ENCODE measurements at regions not wholly inside any gene's neighbourhood (a gene's known extent, or its start where the extent isn't known, plus 50 kb on each side); places are given as distances from the start of the nearest gene placed in this dataset.

- no peak for DNase-seq (ENCODE audit: low spot score)
Measured at GRCh38 chr12:116482859-116483258, 76.3 kb upstream of the MAP1LC3B2 start.

GRCh38 chr12:116483959-116484750 lies 75.0 kb upstream of the MAP1LC3B2 start:
- DNase-seq (ENCODE audit: low spot score) = peak; percentile 37

- DNase-seq (ENCODE audit: low spot score) = peak; percentile 38
Measured at GRCh38 chr12:116484807-116485206, 74.4 kb upstream of the MAP1LC3B2 start.

- DNase-seq (ENCODE audit: low spot score) = peak; percentile 45
Measured at GRCh38 chr12:116489116-116489515, 70.1 kb upstream of the MAP1LC3B2 start.

- no peak for DNase-seq (ENCODE audit: low spot score)
Measured at GRCh38 chr12:116490471-116490870, 68.7 kb upstream of the MAP1LC3B2 start.

GRCh38 chr12:116492703-116493324 lies 66.4 kb upstream of the MAP1LC3B2 start:
- DNase-seq (ENCODE audit: low spot score) = no peak

GRCh38 chr12:116495260-116495659 lies 63.9 kb upstream of the MAP1LC3B2 start:
- no peak for DNase-seq (ENCODE audit: low spot score)

- DNase-seq (ENCODE audit: low spot score) = no peak
Measured at GRCh38 chr12:116497051-116497591, 62.1 kb upstream of the MAP1LC3B2 start.

- no peak for DNase-seq (ENCODE audit: low spot score)
Measured at GRCh38 chr12:116498471-116498870, 60.7 kb upstream of the MAP1LC3B2 start.

GRCh38 chr12:116502141-116502725 lies 56.9 kb upstream of the MAP1LC3B2 start:
- peak; percentile 30 for DNase-seq (ENCODE audit: low spot score)

- DNase-seq (ENCODE audit: low spot score) = no peak
Measured at GRCh38 chr12:116502989-116503496, 56.1 kb upstream of the MAP1LC3B2 start.

- DNase-seq (ENCODE audit: low spot score) = no peak
Measured at GRCh38 chr12:116504438-116504837, 54.7 kb upstream of the MAP1LC3B2 start.

- peak; percentile 28 for DNase-seq (ENCODE audit: low spot score)
Measured at GRCh38 chr12:116506697-116507064, 52.5 kb upstream of the MAP1LC3B2 start.

GRCh38 chr12:116508145-116509121 lies 50.7 kb upstream of the MAP1LC3B2 start:
- DNase-seq (ENCODE audit: low spot score) = peak; percentile 58

All from umbilical cord (tissue), 1 donor.